Hepatocyte (in vitro differentiated cells): ENCODE measurements at regions not wholly inside any gene's neighbourhood (a gene's known extent, or its start where the extent isn't known, plus 50 kb on each side); places are given as distances from the start of the nearest gene placed in this dataset.
"Not testable (repeated sequence)": the region's sequence is repeated elsewhere in the genome, so short reads cannot be mapped to it uniquely, and the experiment has no call there.

ENCODE experiments used
- DNase-seq: peaks from one replicate; pipeline ENCODE4 v3.0.0-alpha.2; 2016; ENCODE audit warnings: low spot score
- H2AFZ ChIP-seq: fragments of 200-600 bp; sonication (generic); 2 replicates; pipeline ENCODE4 v1.6.0; 2016; ENCODE audit warnings: antibody characterized with exemption, mild to moderate bottlenecking
- H3K27ac ChIP-seq: fragments of 200-600 bp; sonication (generic); 2 replicates; pipeline ENCODE4 v1.5.1; 2016; ENCODE audit warnings: mild to moderate bottlenecking
- H3K27me3 ChIP-seq: fragments of 200-600 bp; sonication (generic); 2 replicates; pipeline ENCODE4 v1.6.1; 2016
- H3K36me3 ChIP-seq: fragments of 200-600 bp; sonication (generic); replicated peaks from 2 replicates; pipeline ENCODE4 v1.5.1; 2016; ENCODE audit warnings: low read depth; ENCODE audit not compliant: insufficient read depth
- H3K4me1 ChIP-seq: fragments of 200-600 bp; sonication (generic); 2 replicates; pipeline ENCODE4 v1.5.1; 2016; ENCODE audit warnings: mild to moderate bottlenecking, moderate library complexity; ENCODE audit not compliant: insufficient read depth
- H3K4me2 ChIP-seq: fragments of 200-600 bp; sonication (generic); 2 replicates; pipeline ENCODE4 v1.6.0; 2016
- H3K4me3 ChIP-seq: fragments of 200-600 bp; sonication (generic); 2 replicates; pipeline ENCODE4 v1.5.1; 2016; ENCODE audit warnings: mild to moderate bottlenecking
- H3K79me2 ChIP-seq: fragments of 200-600 bp; sonication (generic); 2 replicates; pipeline ENCODE4 v1.6.0; 2017; ENCODE audit warnings: mild to moderate bottlenecking
- H3K9me2 ChIP-seq: fragments of 200-600 bp; sonication (generic); replicated peaks from 2 replicates; pipeline ENCODE4 v1.6.0; 2017; ENCODE audit warnings: mild to moderate bottlenecking; ENCODE audit not compliant: insufficient read depth
- H3K9me3 ChIP-seq: fragments of 200-600 bp; sonication (generic); 2 replicates; pipeline ENCODE4 v1.5.1; 2016; ENCODE audit warnings: low read depth, mild to moderate bottlenecking
- H4K20me1 ChIP-seq: fragments of 200-600 bp; sonication (generic); 2 replicates; pipeline ENCODE4 v1.6.0; 2016; ENCODE audit warnings: mild to moderate bottlenecking; ENCODE audit not compliant: insufficient read depth, poor library complexity, severe bottlenecking
- EZH2 ChIP-seq: fragments of 200-600 bp; sonication (generic); IDR thresholded peaks from 2 replicates; pipeline ENCODE4 v1.6.1; 2016; ENCODE audit warnings: antibody characterized with exemption, mild to moderate bottlenecking, borderline replicate concordance
- EZH2phosphoT487 ChIP-seq: fragments of 200-600 bp; sonication (generic); IDR thresholded peaks from one replicate; pipeline ENCODE4 v1.6.1; 2018; ENCODE audit warnings: antibody characterized with exemption, mild to moderate bottlenecking, low read depth, moderate library complexity; ENCODE audit not compliant: unreplicated experiment, severe bottlenecking
- WGBS: methylation state at CpG from one replicate; pipeline ENCODE4 v1.1.6; 2016; ENCODE audit warnings: low lambda C conversion rate; ENCODE audit errors: missing lambda C conversion rate; 5-methylcytosine and 5-hydroxymethylcytosine counted together
- TF ChIP-seq, protein P1 (sequence below): fragments of 200-600 bp; sonication (generic); IDR thresholded peaks from 2 replicates; pipeline ENCODE4 v1.5.1; 2016; ENCODE audit warnings: antibody characterized with exemption, mild to moderate bottlenecking; ENCODE audit not compliant: poor library complexity

DNA sequence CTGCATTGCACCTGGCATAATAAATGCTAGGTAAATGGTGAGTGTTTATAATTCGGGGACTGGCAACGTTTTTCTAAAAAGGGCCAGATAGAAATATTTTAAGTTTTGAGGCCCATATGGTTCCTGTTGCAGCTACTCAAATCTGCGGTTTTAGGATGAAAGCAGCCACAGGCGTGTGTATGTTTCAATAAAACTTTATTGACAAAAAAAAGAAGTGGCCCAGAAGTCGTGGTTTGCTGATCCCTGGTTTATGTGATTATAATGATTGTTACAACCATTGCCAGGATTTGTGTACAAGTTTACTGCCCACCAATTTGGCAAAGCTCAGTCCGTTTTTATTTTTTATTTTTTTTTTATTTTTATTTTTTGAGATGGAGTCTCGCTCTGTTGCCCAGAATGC lies 536.1 kb downstream of the XYLT1 start:
- H3K27ac ChIP-seq = no peak overlapping the region
- no peaks in the 10 kb centered on the region for H3K36me3 ChIP-seq
- H3K4me1 ChIP-seq = no peaks in the 10 kb centered on the region
- H2AFZ ChIP-seq = no peak overlapping the region
- H4K20me1 ChIP-seq = no peaks in the 10 kb centered on the region
- no peaks in the 10 kb centered on the region for H3K79me2 ChIP-seq
- no peak overlapping the region for H3K4me2 ChIP-seq
- H3K9me2 ChIP-seq = no peaks in the 10 kb centered on the region
- no peak overlapping the region for H3K4me3 ChIP-seq
- WGBS = 90% methylated on average over 7 of the region's 7 CpGs
- no peak for DNase-seq
- TF ChIP-seq EZH2 (no peak), EZH2phosphoT487 (no peak)
- TF ChIP-seq, protein P1, sequence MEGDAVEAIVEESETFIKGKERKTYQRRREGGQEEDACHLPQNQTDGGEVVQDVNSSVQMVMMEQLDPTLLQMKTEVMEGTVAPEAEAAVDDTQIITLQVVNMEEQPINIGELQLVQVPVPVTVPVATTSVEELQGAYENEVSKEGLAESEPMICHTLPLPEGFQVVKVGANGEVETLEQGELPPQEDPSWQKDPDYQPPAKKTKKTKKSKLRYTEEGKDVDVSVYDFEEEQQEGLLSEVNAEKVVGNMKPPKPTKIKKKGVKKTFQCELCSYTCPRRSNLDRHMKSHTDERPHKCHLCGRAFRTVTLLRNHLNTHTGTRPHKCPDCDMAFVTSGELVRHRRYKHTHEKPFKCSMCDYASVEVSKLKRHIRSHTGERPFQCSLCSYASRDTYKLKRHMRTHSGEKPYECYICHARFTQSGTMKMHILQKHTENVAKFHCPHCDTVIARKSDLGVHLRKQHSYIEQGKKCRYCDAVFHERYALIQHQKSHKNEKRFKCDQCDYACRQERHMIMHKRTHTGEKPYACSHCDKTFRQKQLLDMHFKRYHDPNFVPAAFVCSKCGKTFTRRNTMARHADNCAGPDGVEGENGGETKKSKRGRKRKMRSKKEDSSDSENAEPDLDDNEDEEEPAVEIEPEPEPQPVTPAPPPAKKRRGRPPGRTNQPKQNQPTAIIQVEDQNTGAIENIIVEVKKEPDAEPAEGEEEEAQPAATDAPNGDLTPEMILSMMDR = no peak
- H3K9me3 ChIP-seq = no peaks in the 10 kb centered on the region
- peaks cover 9% of the 10 kb centered on the region for H3K27me3 ChIP-seq

DNA sequence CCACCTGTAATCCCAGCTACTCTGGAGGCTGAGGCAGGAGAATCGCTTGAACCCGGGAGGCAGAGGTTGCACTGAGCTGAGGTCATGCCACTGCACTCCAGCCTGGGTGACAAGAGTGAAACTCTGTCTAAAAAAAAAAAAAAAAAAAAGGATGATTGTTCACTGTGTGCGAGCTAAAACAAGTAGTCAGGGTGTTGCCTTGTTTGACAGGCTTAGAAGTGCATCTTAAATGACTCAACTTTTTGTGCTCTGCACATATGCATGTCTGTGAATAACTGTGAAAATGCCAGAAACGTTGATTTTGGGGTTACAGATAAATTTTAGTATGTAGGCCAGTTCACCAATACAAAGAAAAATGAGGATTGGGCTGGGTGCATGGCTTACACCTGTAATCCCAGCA lies 534.9 kb downstream of the XYLT1 start:
- H4K20me1 ChIP-seq, H3K4me2 ChIP-seq, H3K27ac ChIP-seq, H3K36me3 ChIP-seq, H3K9me3 ChIP-seq, H3K4me1 ChIP-seq, H2AFZ ChIP-seq, H3K4me3 ChIP-seq, H3K79me2 ChIP-seq, H3K9me2 ChIP-seq, DNase-seq: not testable (repeated sequence)
- WGBS = 83% methylated on average over 4 of the region's 4 CpGs
- peaks cover 11% of the 10 kb centered on the region for H3K27me3 ChIP-seq

DNA sequence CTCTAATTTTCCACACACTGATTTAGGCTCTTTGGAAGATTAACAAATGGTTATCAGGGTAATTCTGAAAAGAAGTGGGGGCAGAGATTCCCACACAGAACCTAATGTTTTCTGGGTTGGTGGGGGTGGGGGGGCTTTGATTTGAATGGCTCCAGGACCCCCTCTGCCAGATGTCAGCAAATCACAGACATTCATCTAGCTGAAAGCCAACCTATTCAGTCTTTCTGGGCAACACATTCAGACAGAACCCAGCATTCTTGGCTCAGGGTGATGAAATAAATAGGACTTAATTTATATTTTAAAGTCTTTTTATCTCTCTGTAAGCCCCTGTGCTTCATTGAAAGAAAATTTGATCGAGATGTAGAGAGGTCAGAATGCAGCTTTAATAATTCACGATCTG lies 533.2 kb downstream of the XYLT1 start:
- Histone ChIP-seq H3K4me1 (no peaks in the 10 kb centered on the region), H2AFZ (no peak overlapping the region), H3K9me3 (no peaks in the 10 kb centered on the region), H3K4me2 (no peak overlapping the region), H3K27ac (no peak overlapping the region), H4K20me1 (no peaks in the 10 kb centered on the region), H3K36me3 (no peaks in the 10 kb centered on the region), H3K4me3 (no peak overlapping the region), H3K27me3 (peaks cover 11% of the 10 kb centered on the region), H3K9me2 (no peaks in the 10 kb centered on the region), H3K79me2 (no peaks in the 10 kb centered on the region)
- no peak for DNase-seq
- WGBS = 70% methylated on average over 2 of the region's 2 CpGs
- TF ChIP-seq EZH2 (no peak), EZH2phosphoT487 (no peak)
- TF ChIP-seq, protein P1 = no peak

DNA sequence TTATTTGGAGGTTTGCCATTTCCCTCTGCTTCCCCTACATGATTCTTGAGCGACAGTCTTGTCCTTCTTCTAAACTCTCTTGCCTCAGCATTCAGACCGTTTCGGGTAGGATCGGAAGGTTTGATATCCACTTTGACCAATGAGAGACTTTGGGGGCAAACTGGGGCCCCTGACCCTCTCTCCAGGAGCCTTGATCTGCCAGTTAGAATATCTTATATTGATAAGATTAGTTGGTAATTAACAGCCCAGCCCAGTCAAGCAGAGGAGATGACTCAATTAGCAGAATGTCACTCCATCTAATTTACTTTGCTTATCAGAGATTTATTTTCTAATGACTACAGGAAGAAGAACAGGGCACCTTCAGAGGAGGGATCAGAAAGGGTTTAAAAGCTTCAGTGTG lies 532.8 kb downstream of the XYLT1 start:
- no peak overlapping the region for H3K4me3 ChIP-seq
- no peak overlapping the region for H2AFZ ChIP-seq
- H3K36me3 ChIP-seq = no peaks in the 10 kb centered on the region
- H4K20me1 ChIP-seq = no peaks in the 10 kb centered on the region
- H3K4me1 ChIP-seq = no peaks in the 10 kb centered on the region
- H3K9me3 ChIP-seq = no peaks in the 10 kb centered on the region
- no peaks in the 10 kb centered on the region for H3K9me2 ChIP-seq
- 49% methylated on average over 4 of the region's 4 CpGs for WGBS
- no peaks in the 10 kb centered on the region for H3K79me2 ChIP-seq
- TF ChIP-seq EZH2 = no peak
- TF ChIP-seq EZH2phosphoT487 = no peak
- TF ChIP-seq, protein P1 = no peak
- no peak for DNase-seq
- peaks cover 11% of the 10 kb centered on the region for H3K27me3 ChIP-seq
- no peak overlapping the region for H3K27ac ChIP-seq
- no peak overlapping the region for H3K4me2 ChIP-seq
